ENCODE measurements at regions not wholly inside any gene's neighbourhood (a gene's known extent, or its start where the extent isn't known, plus 50 kb on each side); places are given as distances from the start of the nearest gene placed in this dataset.

GRCh38 chr15:69539345-69539744 is 86.7 kb downstream of the RPLP1 start:
- Histone ChIP-seq H3K9me3 (ENCODE audit: control insufficient read depth, insufficient read depth, low read length) (no peaks in the 10 kb centered on the region), H2BK15ac (ENCODE audit: low read depth, low read length) (no peak overlapping the region), H3K23ac (ENCODE audit: low read depth, low read length) (no peak overlapping the region), H4K91ac (ENCODE audit: insufficient read depth, low read depth, low read length) (no peak overlapping the region), H3K9ac (ENCODE audit: low read depth, low read length) (no peak overlapping the region), H3K36me3 (ENCODE audit: control insufficient read depth, insufficient read depth, low read length) (no peaks in the 10 kb centered on the region), H3K79me1 (ENCODE audit: low read depth in 1 of 2, low read length in 2 of 2) (no peaks in the 10 kb centered on the region), H2AK9ac (replicated peaks; ENCODE audit: low read depth, low read length, poor library complexity) (no peak overlapping the region), H3K9me1 (ENCODE audit: insufficient read depth, low read length) (no peaks in the 10 kb centered on the region), H2BK120ac (ENCODE audit: low read depth, low read length) (no peak overlapping the region), H4K20me1 (ENCODE audit: insufficient read depth, low read length) (no peaks in the 10 kb centered on the region), H4K5ac (ENCODE audit: low read depth, low read length) (no peak overlapping the region), H3K14ac (replicated peaks; ENCODE audit: low read depth, low read length) (no peak overlapping the region), H2BK20ac (ENCODE audit: low read depth, low read length) (no peak overlapping the region), H2AFZ (replicated peaks; ENCODE audit: low read length, poor library complexity) (no peak overlapping the region), H3K4me3 (ENCODE audit: insufficient read depth, low read depth, low read length) (no peak overlapping the region), H3K4me1 (ENCODE audit: control insufficient read depth, insufficient read depth, low read length) (no peaks in the 10 kb centered on the region), H3K27ac (ENCODE audit: insufficient read depth, low read length) (no peak overlapping the region), H3K4me2 (ENCODE audit: low read depth, low read length) (no peak overlapping the region), H3K56ac (ENCODE audit: extremely low read depth, insufficient read depth, low read length) (no peak overlapping the region), H3K27me3 (ENCODE audit: control insufficient read depth, insufficient read depth, low read length) (peaks cover 55% of the 10 kb centered on the region), H4K8ac (ENCODE audit: low read depth in 2 of 2, low read length in 2 of 2) (no peak overlapping the region), H3K18ac (ENCODE audit: low read depth, low read length) (no peak overlapping the region), H2BK5ac (ENCODE audit: low read depth, low read length, poor library complexity, severe bottlenecking) (no peak overlapping the region), H3K4ac (ENCODE audit: low read depth, low read length) (no peak overlapping the region), H2AK5ac (ENCODE audit: low read depth, low read length) (no peak overlapping the region)
- CTCF ChIA-PET = no interaction called here
- no peak for TF ChIP-seq SMC3 (IDR thresholded peaks at IDR 0.05; ENCODE audit: low read depth, low read length)
- TF ChIP-seq, protein P1, sequence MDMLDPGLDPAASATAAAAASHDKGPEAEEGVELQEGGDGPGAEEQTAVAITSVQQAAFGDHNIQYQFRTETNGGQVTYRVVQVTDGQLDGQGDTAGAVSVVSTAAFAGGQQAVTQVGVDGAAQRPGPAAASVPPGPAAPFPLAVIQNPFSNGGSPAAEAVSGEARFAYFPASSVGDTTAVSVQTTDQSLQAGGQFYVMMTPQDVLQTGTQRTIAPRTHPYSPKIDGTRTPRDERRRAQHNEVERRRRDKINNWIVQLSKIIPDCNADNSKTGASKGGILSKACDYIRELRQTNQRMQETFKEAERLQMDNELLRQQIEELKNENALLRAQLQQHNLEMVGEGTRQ (IDR thresholded peaks at IDR 0.05; ENCODE audit: low read depth, low read length) = no peak
- TF ChIP-seq RFX5 (IDR thresholded peaks at IDR 0.05; ENCODE audit: low read depth, low read length) = no peak
- TF ChIP-seq BHLHE40 (IDR thresholded peaks at IDR 0.05; ENCODE audit: low read depth, low read length) = no peak
- no peak for TF ChIP-seq NFE2L2 (IDR thresholded peaks at IDR 0.05; ENCODE audit: low read depth, low read length)
- TF ChIP-seq RAD21 (IDR thresholded peaks at IDR 0.05; ENCODE audit: low read length) = no peak
- intact Hi-C loops (cut with micrococcal nuclease) = no loop called here
- no TSS peak for BruUV-seq (replicated peaks)
- POLR2A ChIA-PET (ENCODE audit: unreplicated experiment) = no interaction called here
- dilution Hi-C loops (cut with HindIII; ENCODE audit: low sequenced_read_pairs, unreplicated experiment) = no loop called here
- 86% methylated on average over 5 of the region's 11 CpGs; no CpG with 5 or more reads in 1 of the 2 experiments for WGBS, 2 experiments (ENCODE audit: extremely low coverage in 2 of 2, insufficient read length in 1 of 2)
- in situ Hi-C loops (cut with MboI; ENCODE audit: low sequenced_read_pairs) = no loop called here
- no peak for ATAC-seq (ENCODE audit: low read depth)
- no peak for DNase-seq
